Kidney glomerular epithelial cell (primary cell): ENCODE measurements at regions not wholly inside any gene's neighbourhood (a gene's known extent, or its start where the extent isn't known, plus 50 kb on each side); places are given as distances from the start of the nearest gene placed in this dataset.

Experiments
- DNase-seq: peaks from one replicate; lab custom pipeline; 2025; lab: John Stamatoyannopoulos, UW

DNA sequence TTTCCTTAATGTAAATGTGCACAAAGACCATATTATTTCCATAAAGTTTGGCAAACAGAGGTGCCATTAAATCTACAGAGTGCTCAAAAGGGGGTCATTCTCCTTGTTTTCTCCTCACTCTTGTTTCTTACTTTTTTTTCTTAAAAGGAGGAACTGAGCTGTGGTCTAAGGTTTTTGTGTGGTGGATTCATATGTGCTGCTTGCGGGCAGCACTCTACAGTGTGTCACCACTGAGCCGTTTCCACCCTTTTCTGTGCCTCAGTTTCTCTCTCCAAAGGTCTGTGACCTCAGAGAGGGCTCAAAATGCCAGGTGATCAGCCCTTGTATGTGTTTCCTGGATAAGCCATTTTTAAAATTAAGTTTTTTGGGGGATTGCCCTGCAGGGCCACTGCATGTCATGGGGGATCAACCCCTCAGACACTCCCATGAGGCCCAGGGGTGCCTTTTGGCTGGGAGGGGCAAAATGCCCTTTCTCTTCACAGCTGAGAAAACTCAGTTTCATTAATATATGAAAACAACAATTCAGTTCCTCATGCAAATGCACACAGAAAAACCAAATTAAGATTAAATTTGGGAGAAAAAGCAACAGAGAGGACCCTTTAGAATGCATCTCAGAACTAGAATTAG lies 56.9 kb upstream of the VOPP1 start:
- no peak for DNase-seq

DNA sequence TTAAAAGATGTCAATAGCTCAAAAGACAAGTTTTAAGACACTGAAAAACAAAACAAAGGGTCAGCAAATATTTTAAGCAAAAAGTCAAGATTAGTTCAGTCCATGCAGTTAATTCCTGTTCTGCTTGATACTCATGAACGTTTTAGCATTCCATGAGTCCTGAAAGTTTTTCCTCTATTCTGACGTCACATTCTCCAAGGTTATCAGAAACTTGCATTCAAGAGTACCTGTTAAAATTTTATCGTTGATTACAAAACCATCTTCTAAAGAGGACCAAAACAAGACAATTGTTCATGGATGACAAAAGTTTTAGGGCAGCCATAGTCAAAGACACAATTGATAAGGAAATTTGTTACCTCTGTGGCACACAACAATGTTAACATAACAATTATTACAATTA lies 52.5 kb upstream of the VOPP1 start:
- no peak for DNase-seq

DNA sequence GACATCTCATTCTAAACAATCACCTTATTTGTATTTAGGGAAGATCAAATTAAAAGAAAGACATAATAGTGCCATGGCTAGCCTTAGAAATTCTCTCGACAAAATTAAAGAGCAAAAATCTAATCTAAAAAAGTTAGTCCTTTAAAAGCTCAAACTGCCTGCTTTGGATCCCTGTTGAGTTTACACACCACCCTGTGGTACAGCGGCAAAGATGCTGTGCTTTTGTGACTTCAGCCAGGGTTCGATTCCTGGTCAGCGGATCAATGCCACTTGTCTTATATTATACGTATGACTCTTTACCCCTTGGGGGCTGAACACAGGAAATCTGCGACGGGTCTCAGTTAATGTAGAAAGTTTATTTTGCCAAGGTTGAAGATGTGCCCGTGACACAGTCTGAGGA lies 51.3 kb upstream of the VOPP1 start:
- DNase-seq, result no peak

DNA sequence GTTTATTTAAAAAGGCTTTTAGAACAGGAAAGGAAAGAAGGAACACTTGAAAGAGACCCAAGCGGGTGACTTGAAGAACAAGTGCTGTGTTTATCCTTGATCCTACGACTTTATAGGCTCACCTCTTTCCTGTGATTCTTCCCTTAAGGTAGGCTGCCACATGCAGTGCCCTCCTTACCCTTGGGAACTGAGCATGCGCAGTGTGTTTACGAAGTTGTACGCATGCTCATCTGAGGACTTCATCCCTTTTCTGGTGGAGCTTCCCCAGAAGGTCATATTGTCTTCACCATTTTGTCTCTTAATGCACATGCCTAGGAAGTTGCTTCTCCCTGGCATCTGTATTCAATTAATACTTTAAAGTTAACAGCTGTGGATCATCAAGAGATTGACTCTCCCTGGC lies 49.9 kb upstream of the VOPP1 start:
- DNase-seq, result no peak
